Daoy (cell line): ENCODE measurements at regions not wholly inside any gene's neighbourhood (a gene's known extent, or its start where the extent isn't known, plus 50 kb on each side); places are given as distances from the start of the nearest gene placed in this dataset.
"Not testable (repeated sequence)": the region's sequence is repeated elsewhere in the genome, so short reads cannot be mapped to it uniquely, and the experiment has no call there.

Experiments
- DNase-seq: peaks from one replicate; pipeline ENCODE4 v3.0.0-alpha.2; 2015; ENCODE audit warnings: low read depth

- no peak for DNase-seq
These were observed 177.9 kb upstream of the SOX2 start for GRCh38 chr3:181533811-181534210.

DNA sequence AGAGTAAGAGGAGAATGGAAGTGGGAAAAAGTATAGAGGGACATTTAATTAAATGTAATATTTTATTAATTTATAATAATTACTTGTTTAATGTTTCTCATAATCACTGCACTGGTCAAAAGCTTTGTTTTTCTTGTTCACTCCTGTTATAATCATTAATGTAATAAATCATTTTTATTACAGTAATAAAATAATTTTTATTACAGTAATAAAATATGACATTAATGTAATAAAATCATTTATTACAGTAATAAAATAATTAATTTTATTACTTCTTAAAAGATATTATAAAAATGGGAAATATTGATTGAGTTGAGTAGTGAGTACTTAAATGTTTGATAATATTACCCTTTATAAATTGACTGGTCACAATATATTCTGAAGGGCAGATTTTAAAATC lies 181.1 kb upstream of the SOX2 start:
- no peak for DNase-seq

DNA sequence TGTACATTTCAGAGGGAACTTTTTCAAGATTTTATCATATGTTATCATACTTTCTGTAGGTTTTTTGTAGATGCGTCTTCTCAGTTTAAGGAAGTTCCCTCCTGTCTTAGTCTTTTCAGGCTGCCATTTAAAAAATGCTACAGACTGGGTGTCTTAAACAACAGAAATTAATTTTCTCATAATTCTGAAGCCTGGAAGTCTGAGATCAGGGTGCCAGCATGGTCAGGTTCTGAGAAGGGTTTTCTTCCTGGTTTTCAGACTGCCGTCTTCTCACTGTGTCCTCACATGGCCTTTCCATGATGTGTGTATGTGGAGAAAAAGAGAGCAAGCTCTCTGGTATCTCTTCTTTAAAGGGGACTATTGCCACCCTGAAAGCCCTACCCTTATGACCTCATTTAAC lies 189.9 kb upstream of the SOX2 start:
- DNase-seq, result no peak

DNA sequence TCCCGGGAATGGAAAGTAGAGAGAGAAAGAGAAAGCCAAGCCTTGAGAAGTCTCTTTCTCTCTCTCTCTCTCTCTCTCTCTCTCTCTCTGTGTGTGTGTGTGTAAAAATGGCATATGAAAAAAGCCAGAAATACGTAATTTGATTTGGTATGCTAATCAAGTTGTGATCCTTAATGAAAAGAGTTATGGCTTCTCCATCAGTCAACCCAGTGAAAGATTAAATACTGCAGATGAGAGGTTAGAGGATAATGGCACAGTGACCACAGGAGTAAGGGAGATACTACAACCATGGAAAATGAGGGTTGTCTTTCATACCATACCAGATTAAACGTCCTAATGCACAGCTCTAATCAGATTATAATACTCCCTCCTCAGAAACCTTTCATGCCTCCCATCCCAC lies 193.5 kb upstream of the SOX2 start:
- DNase-seq, result no peak

DNA sequence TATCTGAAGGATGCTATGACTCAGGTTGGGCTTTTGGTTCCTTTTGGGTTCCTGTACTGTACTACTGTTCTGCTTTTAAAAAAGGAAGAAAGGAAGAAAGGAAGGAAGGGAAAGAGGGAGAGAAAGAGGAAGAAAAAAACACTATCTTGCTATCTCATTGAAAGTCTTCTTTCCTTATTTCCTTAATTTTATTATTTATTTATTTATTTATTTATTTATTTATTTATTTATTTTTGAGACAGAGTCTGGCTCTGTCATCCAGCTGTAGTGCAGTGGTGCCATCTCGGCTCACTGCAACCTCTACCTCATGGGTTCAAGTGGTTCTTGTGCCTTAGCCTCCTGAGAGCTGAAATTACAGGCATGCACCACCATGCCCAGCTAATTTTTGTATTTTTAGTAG lies 198.9 kb upstream of the SOX2 start:
- DNase-seq, result no peak

DNA sequence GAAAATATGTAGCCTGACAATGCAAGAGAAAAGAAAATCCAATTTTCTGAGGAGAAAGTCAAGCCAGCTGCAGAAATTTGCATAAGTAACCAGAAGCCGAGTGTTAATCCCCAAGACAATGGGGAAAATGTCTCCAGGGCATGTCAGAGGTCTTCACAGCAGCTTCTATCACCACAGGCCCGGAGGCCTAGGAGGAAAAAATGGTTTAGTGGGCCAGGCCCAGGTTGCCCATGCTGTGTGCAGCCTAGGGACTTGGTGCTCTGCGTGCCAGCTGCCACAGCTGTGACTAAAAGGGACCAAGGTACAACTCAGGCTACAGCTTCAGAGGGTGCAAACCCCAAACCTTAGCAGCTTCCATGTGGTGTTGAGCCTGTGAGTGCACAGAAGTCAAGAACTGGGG lies 201.2 kb upstream of the SOX2 start:
- no peak for DNase-seq

- DNase-seq, result no peak
These were observed 214.4 kb upstream of the SOX2 start for GRCh38 chr3:181497358-181497757.

- DNase-seq, result peak; percentile 51
These were observed 218.3 kb upstream of the SOX2 start for GRCh38 chr3:181493423-181493822.

GRCh38 chr3:181488536-181488935 lies 223.2 kb upstream of the SOX2 start:
- DNase-seq, result no peak

GRCh38 chr3:181487236-181487978 lies 224.3 kb upstream of the SOX2 start:
- no peak for DNase-seq

GRCh38 chr3:181486141-181486885 lies 225.4 kb upstream of the SOX2 start:
- DNase-seq, result no peak

DNA sequence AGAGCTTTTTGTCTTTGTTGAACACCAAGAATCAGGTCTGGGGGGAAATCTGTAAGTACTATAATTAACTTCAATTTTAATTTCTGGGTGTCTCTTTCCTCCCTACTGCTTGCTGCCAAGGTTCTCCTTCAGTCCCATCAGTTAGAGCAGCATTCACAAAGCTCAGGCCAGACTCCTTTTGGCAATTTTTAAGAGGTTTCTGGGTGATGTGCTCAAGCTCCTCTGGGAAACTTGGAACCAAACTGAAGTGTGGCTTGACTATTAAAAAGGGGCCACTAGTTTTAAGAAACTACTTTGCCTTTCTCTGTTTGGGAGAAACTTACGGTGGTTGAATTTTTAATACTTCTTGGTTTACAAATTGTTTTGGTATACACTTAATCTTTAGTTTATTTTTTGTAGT lies 227.7 kb upstream of the SOX2 start:
- no peak for DNase-seq

DNA sequence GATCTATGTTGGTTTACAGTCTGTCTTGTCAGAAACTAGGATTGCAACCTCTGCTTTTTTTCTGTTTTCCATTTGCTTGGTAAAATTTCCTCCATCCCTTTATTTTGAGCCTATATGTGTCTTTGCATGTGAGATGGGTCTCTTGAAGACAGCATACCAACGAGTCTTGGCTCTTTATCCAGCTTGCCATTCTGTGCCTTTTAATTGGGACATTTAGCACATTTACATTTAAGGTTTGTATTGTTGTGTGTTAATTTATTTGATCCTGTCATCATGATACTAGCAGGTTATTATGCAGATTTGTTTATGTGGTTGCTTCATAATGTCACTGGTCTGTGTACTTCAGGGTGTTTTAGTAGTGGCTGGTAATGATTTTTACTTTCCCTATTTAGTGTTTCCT lies 236.6 kb upstream of the SOX2 start:
- not testable (repeated sequence) for DNase-seq

GRCh38 chr3:181470349-181470748 lies 241.4 kb upstream of the SOX2 start:
- DNase-seq, result no peak

GRCh38 chr3:181464033-181464694 lies 247.6 kb upstream of the SOX2 start:
- no peak for DNase-seq

- DNase-seq, result no peak
These were observed 250.3 kb upstream of the SOX2 start for GRCh38 chr3:181461381-181461780.

DNA sequence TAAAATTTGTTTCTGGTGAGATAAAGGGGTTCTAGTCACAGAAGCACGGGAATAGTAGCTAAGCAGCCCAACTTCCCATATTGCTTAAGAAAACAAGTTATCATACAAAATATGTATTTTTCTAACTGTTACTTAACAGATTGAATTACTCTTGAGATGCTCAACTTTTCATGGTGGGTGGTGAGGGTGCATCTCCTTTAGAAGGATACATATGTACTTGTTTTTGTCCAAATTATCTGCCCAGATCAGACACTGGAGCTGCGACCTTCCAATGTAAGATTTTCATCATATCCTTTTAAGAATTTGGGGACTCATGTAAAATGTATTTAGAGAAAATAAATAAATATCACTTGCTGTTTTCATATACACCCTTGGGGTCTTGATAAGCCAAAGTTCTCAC lies 252.2 kb upstream of the SOX2 start:
- DNase-seq, result no peak

GRCh38 chr3:181458857-181459256 lies 252.9 kb upstream of the SOX2 start:
- DNase-seq, result no peak

DNA sequence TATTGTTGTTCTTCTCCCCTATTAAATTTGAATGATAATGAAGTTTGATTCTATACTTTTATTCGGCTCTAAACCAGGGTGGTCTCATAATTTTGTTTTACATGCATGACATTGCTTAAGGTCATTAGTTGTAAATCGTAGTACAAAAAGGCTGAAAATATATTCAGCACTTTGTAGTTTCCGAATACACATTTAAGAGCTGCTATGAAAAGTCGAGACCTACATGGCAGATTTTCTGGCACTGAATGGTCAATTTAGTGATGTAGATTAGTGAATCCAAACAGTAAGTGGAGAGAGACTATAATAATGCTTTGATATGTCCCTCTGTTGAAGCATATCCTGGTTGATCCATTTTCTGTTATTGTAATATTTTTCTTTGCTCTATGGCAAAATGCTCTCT lies 254.0 kb upstream of the SOX2 start:
- DNase-seq, result no peak

GRCh38 chr3:181457190-181457589 lies 254.5 kb upstream of the SOX2 start:
- DNase-seq, result peak; percentile 87

DNA sequence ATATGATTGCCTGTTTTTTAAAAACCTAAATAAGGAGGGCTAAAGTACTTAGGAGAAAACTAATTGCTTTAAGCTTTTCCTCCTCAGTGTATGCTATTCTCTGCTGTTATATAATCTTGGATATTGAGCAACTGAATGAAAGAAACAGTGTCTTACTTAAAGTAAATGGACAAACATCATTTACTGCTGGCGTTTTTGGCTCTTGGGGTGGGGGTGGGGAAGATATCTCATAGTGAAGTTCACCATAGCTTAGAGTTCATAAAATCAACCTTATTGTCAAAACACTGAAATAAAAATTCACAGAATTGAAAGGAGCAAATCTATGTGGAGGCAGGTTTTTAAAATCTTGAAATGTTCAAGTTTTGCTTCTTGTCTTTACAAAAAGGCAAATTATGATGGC lies 256.4 kb upstream of the SOX2 start:
- no peak for DNase-seq

- DNase-seq, result no peak
These were observed 257.2 kb upstream of the SOX2 start for GRCh38 chr3:181454451-181455027.

DNA sequence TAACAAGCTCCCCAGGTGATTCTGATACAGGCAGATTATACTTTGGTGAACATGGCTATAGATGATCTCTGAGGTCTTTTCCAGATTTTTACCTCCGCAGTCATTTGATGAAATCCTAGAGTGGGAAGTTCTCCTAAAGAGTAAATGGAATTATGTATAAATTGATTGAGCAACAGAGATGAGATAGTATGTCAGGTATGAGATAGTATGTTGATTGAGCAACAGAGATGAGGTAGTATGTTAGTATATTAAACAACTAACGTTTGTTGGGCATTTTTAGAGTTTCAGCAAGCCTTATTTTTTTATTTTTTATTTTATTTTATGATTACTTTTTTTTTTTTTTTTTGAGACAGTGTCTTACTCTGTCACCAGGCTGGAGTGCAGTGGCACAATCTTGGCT lies 265.0 kb upstream of the SOX2 start:
- DNase-seq, result no peak
